ENCODE measurements at regions not wholly inside any gene's neighbourhood (a gene's known extent, or its start where the extent isn't known, plus 50 kb on each side); places are given as distances from the start of the nearest gene placed in this dataset.

GRCh38 chr17:74152591-74153455, 50.7 kb upstream of the RPL38 start:
- Histone ChIP-seq H3K4me1 (no peaks in the 10 kb centered on the region), H3K27ac (no peak overlapping the region), H3K27me3 (no peaks in the 10 kb centered on the region), H3K9me3 (peaks cover 0 to 7% (median 0%) of the 10 kb centered on the region in 4 donors), H3K36me3 (no peaks in the 10 kb centered on the region), H3K4me3 (no peak overlapping the region)
- DNase-seq (ENCODE audit: low spot score in 2 of 2): peak in 1 of 2 donors; percentile 10
- TF ChIP-seq EP300 (IDR thresholded peaks at IDR 0.05) (no peak), POLR2A (IDR thresholded peaks at IDR 0.05) (no peak), CTCF (IDR thresholded peaks at IDR 0.05) (no peak)
- 48 to 57% methylated on average over 12 of the region's 12 CpGs for WGBS, 2 donors

- no peak for DNase-seq (ENCODE audit: low spot score in 2 of 2)
- Histone ChIP-seq H3K4me3 (no peak overlapping the region), H3K36me3 (no peaks in the 10 kb centered on the region), H3K27me3 (no peaks in the 10 kb centered on the region), H3K27ac (no peak overlapping the region), H3K4me1 (no peaks in the 10 kb centered on the region), H3K9me3 (peaks cover 0 to 7% (median 0%) of the 10 kb centered on the region in 4 donors)
- TF ChIP-seq EP300 (IDR thresholded peaks at IDR 0.05) (no peak), POLR2A (IDR thresholded peaks at IDR 0.05) (no peak), CTCF (IDR thresholded peaks at IDR 0.05) (no peak)
- WGBS, 2 donors: 87 to 89% methylated on average over 3 to 4 of the region's 4 CpGs
These were observed 50.0 kb upstream of the RPL38 start for GRCh38 chr17:74153456-74153810.

Measured in tibial nerve (tissue), 4 donors.